OCI-LY1 (cell line): ENCODE measurements at regions not wholly inside any gene's neighbourhood (a gene's known extent, or its start where the extent isn't known, plus 50 kb on each side); places are given as distances from the start of the nearest gene placed in this dataset.

ENCODE experiments used
- H2AFZ ChIP-seq: fragments of 200-600 bp; sonication (generic), shearing (Covaris generic); 2 replicates; pipeline ENCODE4 v1.6.0; 2014; ENCODE audit warnings: antibody characterized with exemption, mild to moderate bottlenecking, low read length
- H3F3A ChIP-seq: fragments of 200-600 bp; sonication (generic), shearing (Covaris generic); 2 replicates; pipeline ENCODE4 v1.6.0; 2014; ENCODE audit warnings: mild to moderate bottlenecking, antibody characterized with exemption, low read length, moderate library complexity; ENCODE audit not compliant: insufficient read depth
- H3K27ac ChIP-seq: fragments of 200-600 bp; sonication (generic); 2 replicates; pipeline ENCODE4 v1.5.1; 2014; ENCODE audit warnings: low read length, mixed run types, mild to moderate bottlenecking, low read depth; ENCODE audit not compliant: poor library complexity, severe bottlenecking
- H3K27me3 ChIP-seq: fragments of 200-600 bp; sonication (generic); 2 replicates; pipeline ENCODE4 v1.6.0; 2014; ENCODE audit warnings: antibody characterized with exemption, mild to moderate bottlenecking, low read length, moderate library complexity; ENCODE audit not compliant: insufficient read depth
- H3K36me3 ChIP-seq: fragments of 200-600 bp; sonication (generic); 2 replicates; pipeline ENCODE4 v1.6.1; 2014; ENCODE audit warnings: mild to moderate bottlenecking, antibody characterized with exemption, low read length, moderate library complexity, mixed read lengths; ENCODE audit not compliant: insufficient read depth
- H3K4me1 ChIP-seq: fragments of 200-600 bp; sonication (generic); 2 replicates; pipeline ENCODE4 v1.5.1; 2014; ENCODE audit warnings: mild to moderate bottlenecking, low read length, moderate library complexity; ENCODE audit not compliant: insufficient read depth, severe bottlenecking
- H3K4me2 ChIP-seq: fragments of 200-600 bp; sonication (generic), shearing (Covaris generic); 2 replicates; pipeline ENCODE4 v1.6.1; 2014; ENCODE audit warnings: low read length
- H3K4me3 ChIP-seq: fragments of 200-600 bp; sonication (generic); 2 replicates; pipeline ENCODE4 v1.5.1; 2014; ENCODE audit warnings: low read length, low read depth, mild to moderate bottlenecking, mixed read lengths; ENCODE audit not compliant: poor library complexity, severe bottlenecking
- H3K79me2 ChIP-seq: fragments of 200-600 bp; shearing (Covaris generic); 2 replicates; pipeline ENCODE4 v1.6.1; 2016; ENCODE audit warnings: mixed run types, low read length, mixed read lengths; ENCODE audit not compliant: insufficient read depth
- H3K9ac ChIP-seq: fragments of 200-600 bp; sonication (generic), shearing (Covaris generic); 2 replicates; pipeline ENCODE4 v1.6.1; 2014; ENCODE audit warnings: mild to moderate bottlenecking, low read length, mixed read lengths
- H3K9me2 ChIP-seq: fragments of 200-600 bp; sonication (generic), shearing (Covaris generic); 2 replicates; pipeline ENCODE4 v1.6.1; 2014; ENCODE audit warnings: low read depth, mild to moderate bottlenecking, low read length, mixed read lengths
- H3K9me3 ChIP-seq: fragments of 200-600 bp; shearing (Covaris generic); 2 replicates; pipeline ENCODE4 v1.6.1; 2014; ENCODE audit warnings: low read length, mixed read lengths
- H4K20me1 ChIP-seq: fragments of 200-600 bp; sonication (generic), shearing (Covaris generic); 2 replicates; pipeline ENCODE4 v1.6.0; 2016; ENCODE audit warnings: mild to moderate bottlenecking, low read length; ENCODE audit not compliant: insufficient read depth
- CTCF ChIP-seq: fragments of 200-600 bp; sonication (generic), shearing (Covaris generic); IDR thresholded peaks from 2 replicates; pipeline ENCODE4 v1.5.1; 2017; ENCODE audit warnings: mild to moderate bottlenecking, antibody characterized with exemption, low read length, moderate library complexity, mixed read lengths
- EZH2 ChIP-seq: fragments of 200-600 bp; sonication (generic), shearing (Covaris generic); IDR thresholded peaks from 2 replicates; pipeline ENCODE4 v1.8.0; 2017; ENCODE audit warnings: borderline replicate concordance, mixed run types, mild to moderate bottlenecking, antibody characterized with exemption, low read length, moderate library complexity, mixed read lengths

- Histone ChIP-seq H3K79me2 (no peaks in the 10 kb centered on the region), H3K27ac (no peak overlapping the region), H3K4me1 (no peaks in the 10 kb centered on the region), H3K4me2 (no peak overlapping the region), H3K27me3 (no peaks in the 10 kb centered on the region), H3K9ac (no peak overlapping the region), H3K36me3 (no peaks in the 10 kb centered on the region), H3F3A (no peaks in the 10 kb centered on the region), H3K9me2 (no peaks in the 10 kb centered on the region), H3K4me3 (no peak overlapping the region), H3K9me3 (no peaks in the 10 kb centered on the region), H2AFZ (no peak overlapping the region), H4K20me1 (no peaks in the 10 kb centered on the region)
- TF ChIP-seq CTCF (no peak), EZH2 (no peak)
Observed at GRCh38 chr3:30544812-30545211, 61.6 kb upstream of the TGFBR2 start.

- Histone ChIP-seq H3K9ac (no peak overlapping the region), H3K4me1 (peaks cover 5% of the 10 kb centered on the region), H3K9me2 (no peaks in the 10 kb centered on the region), H3K4me2 (no peak overlapping the region), H2AFZ (no peak overlapping the region), H3K9me3 (no peaks in the 10 kb centered on the region), H3F3A (no peaks in the 10 kb centered on the region), H3K27ac (no peak overlapping the region), H3K27me3 (no peaks in the 10 kb centered on the region), H4K20me1 (no peaks in the 10 kb centered on the region), H3K4me3 (no peak overlapping the region), H3K36me3 (no peaks in the 10 kb centered on the region), H3K79me2 (no peaks in the 10 kb centered on the region)
- TF ChIP-seq CTCF = no peak
- no peak for TF ChIP-seq EZH2
Observed at GRCh38 chr3:30546934-30547333, 59.5 kb upstream of the TGFBR2 start.

- Histone ChIP-seq H3K9me3 (no peaks in the 10 kb centered on the region), H3K27ac (no peak overlapping the region), H2AFZ (no peak overlapping the region), H3K79me2 (no peaks in the 10 kb centered on the region), H3K27me3 (no peaks in the 10 kb centered on the region), H3K4me3 (no peak overlapping the region), H3K4me2 (no peak overlapping the region), H3K4me1 (peaks cover 5% of the 10 kb centered on the region), H4K20me1 (no peaks in the 10 kb centered on the region), H3K36me3 (no peaks in the 10 kb centered on the region), H3K9me2 (no peaks in the 10 kb centered on the region), H3K9ac (no peak overlapping the region), H3F3A (no peaks in the 10 kb centered on the region)
- TF ChIP-seq CTCF (no peak), EZH2 (no peak)
Observed at GRCh38 chr3:30547716-30548115, 58.7 kb upstream of the TGFBR2 start.
